ENCODE measurements at regions not wholly inside any gene's neighbourhood (a gene's known extent, or its start where the extent isn't known, plus 50 kb on each side); places are given as distances from the start of the nearest gene placed in this dataset.

DNA sequence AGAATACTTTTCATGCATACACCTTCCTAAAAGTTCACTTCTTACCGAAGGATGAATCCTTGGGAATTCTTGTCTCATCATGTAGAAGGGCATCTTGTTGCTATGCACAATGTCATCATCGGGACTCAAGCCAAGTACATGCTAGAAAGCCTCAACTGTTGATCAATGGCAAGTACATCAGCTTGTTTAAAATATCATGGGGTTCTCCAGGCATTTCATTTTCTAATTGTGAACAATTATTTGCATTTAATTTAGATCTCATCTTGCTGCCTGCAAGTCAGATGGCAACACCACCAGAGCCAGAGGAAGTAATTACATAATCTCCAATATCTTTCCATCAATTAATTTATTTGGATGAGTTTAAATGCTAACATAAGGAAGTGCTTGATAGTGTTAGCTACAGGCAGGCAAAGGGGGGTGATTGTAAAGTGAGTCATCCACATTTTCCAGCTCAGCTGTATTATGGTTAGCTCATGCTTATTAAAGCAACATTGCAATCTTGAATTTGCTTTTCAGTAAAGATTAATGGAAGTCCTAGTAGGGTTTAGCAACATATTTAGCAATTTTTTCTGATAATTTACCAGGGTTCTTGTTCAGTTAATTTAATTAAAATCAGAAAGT is 356.5 kb downstream of the CBLL2 start:
- Histone ChIP-seq H3K4me1 (ENCODE audit: insufficient read depth, low read length) (no peaks in the 10 kb centered on the region), H2BK12ac (ENCODE audit: insufficient read length, low read depth, low read length) (no peak overlapping the region), H2BK15ac (ENCODE audit: low read depth, low read length) (no peak overlapping the region), H2AFZ (ENCODE audit: low read length) (no peak overlapping the region), H3K9me3 (ENCODE audit: control insufficient read depth, low read depth, low read length) (no peaks in the 10 kb centered on the region), H4K91ac (ENCODE audit: insufficient read length, low read depth, low read length) (no peak overlapping the region), H2BK20ac (ENCODE audit: low read depth, low read length, poor library complexity, severe bottlenecking) (no peak overlapping the region), H2BK120ac (ENCODE audit: low read depth, low read length, poor library complexity, severe bottlenecking) (no peak overlapping the region), H2AK5ac (ENCODE audit: insufficient read length, low read length) (no peak overlapping the region), H3K14ac (ENCODE audit: insufficient read depth, low read length) (no peak overlapping the region), H3K79me1 (ENCODE audit: insufficient read depth, low read depth, low read length, poor library complexity, severe bottlenecking) (no peaks in the 10 kb centered on the region), H3K79me2 (ENCODE audit: insufficient read depth, low read length) (no peaks in the 10 kb centered on the region), H3K27ac (ENCODE audit: insufficient read length, low read depth, low read length) (no peak overlapping the region), H3K4me2 (ENCODE audit: insufficient read depth, insufficient read length, low read length) (no peak overlapping the region), H2BK5ac (ENCODE audit: insufficient read length, low read length) (no peak overlapping the region), H4K8ac (replicated peaks; ENCODE audit: insufficient read length, low read depth, low read length) (no peak overlapping the region), H3K56ac (ENCODE audit: insufficient read length, low read depth, low read length) (no peak overlapping the region), H3K27me3 (ENCODE audit: insufficient read depth, low read length) (no peaks in the 10 kb centered on the region), H3T11ph (ENCODE audit: low read length) (no peak overlapping the region), H3K18ac (ENCODE audit: insufficient read length, low read depth, low read length) (no peak overlapping the region), H4K20me1 (ENCODE audit: control insufficient read depth, insufficient read depth, insufficient read length) (no peaks in the 10 kb centered on the region), H3K23me2 (ENCODE audit: insufficient read length, low read depth, low read length, poor library complexity, severe bottlenecking) (no peaks in the 10 kb centered on the region), H3K9ac (ENCODE audit: extremely low read depth, insufficient read length, low read length) (no peak overlapping the region), H3K23ac (ENCODE audit: insufficient read length, low read depth, low read length) (no peak overlapping the region), H4K5ac (ENCODE audit: insufficient read length, low read depth, low read length) (no peak overlapping the region), H3K4ac (ENCODE audit: low read depth, low read length) (no peak overlapping the region)
- TF ChIP-seq, protein P1, sequence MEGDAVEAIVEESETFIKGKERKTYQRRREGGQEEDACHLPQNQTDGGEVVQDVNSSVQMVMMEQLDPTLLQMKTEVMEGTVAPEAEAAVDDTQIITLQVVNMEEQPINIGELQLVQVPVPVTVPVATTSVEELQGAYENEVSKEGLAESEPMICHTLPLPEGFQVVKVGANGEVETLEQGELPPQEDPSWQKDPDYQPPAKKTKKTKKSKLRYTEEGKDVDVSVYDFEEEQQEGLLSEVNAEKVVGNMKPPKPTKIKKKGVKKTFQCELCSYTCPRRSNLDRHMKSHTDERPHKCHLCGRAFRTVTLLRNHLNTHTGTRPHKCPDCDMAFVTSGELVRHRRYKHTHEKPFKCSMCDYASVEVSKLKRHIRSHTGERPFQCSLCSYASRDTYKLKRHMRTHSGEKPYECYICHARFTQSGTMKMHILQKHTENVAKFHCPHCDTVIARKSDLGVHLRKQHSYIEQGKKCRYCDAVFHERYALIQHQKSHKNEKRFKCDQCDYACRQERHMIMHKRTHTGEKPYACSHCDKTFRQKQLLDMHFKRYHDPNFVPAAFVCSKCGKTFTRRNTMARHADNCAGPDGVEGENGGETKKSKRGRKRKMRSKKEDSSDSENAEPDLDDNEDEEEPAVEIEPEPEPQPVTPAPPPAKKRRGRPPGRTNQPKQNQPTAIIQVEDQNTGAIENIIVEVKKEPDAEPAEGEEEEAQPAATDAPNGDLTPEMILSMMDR (conservative IDR thresholded peaks at IDR 0.05): no peak
- Mint-ChIP-seq H3K9me3 (peaks cover 0 to 6% of the 10 kb centered on the region in 2 experiments; a peak in 4 of 5 replicates), H3K27me3 (ENCODE audit: low read depth) (no peaks in the 10 kb centered on the region), H3K27ac (no peak overlapping the region), H3K4me3 (no peak overlapping the region), H3K36me3 (ENCODE audit: insufficient read depth in 1 of 3, low read depth in 3 of 3) (no peaks in the 10 kb centered on the region), H3K4me1 (no peaks in the 10 kb centered on the region)
- DNase-seq: no peak
- no CpG with 5 or more reads among the region's 2 CpGs for WGBS (ENCODE audit: extremely low coverage, insufficient read length, low lambda C conversion rate)
